M059J (cell line): ENCODE measurements at regions not wholly inside any gene's neighbourhood (a gene's known extent, or its start where the extent isn't known, plus 50 kb on each side); places are given as distances from the start of the nearest gene placed in this dataset.

Experiments
- DNase-seq: peaks from one replicate; pipeline ENCODE4 v3.0.0-alpha.2; 2012; ENCODE audit warnings: low read depth

DNA sequence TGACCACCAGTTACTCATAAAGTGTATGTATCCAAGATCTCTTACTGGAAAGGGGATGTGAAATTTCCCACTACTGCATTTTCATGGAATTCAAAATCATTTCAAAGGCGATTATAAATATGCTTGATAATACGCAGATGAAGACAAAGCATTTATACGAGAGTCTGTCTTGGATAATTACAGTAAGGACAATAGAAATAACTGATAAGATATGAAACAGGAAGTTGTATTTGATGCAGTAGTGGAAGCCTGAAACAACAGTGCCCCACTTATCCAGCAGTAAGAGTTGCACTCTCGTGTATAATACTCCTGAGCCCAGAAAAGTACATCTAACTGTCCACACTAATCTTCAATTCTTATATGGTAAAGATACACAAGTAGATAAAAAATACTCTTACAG is 188.7 kb upstream of the POU5F2 start:
- no peak for DNase-seq

DNA sequence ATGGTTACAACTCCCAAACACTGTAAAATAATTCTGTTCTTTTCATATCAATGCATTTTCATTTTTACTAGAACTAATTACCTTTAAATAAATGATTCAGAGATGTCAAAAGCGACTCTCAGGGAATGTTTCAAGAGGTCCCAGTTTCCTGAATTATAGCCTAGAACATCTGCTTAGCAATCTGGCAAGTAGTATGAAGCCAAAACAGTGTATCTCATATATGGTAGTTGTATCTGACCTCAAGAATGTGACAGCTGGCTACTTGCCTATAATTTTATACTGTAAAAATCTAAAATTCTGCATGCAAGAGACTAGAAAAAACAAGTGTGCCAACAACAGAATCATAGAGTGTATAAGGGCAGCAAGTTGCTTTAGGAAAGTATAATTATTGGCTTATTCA is 187.7 kb upstream of the POU5F2 start:
- peak; percentile 2 for DNase-seq

DNA sequence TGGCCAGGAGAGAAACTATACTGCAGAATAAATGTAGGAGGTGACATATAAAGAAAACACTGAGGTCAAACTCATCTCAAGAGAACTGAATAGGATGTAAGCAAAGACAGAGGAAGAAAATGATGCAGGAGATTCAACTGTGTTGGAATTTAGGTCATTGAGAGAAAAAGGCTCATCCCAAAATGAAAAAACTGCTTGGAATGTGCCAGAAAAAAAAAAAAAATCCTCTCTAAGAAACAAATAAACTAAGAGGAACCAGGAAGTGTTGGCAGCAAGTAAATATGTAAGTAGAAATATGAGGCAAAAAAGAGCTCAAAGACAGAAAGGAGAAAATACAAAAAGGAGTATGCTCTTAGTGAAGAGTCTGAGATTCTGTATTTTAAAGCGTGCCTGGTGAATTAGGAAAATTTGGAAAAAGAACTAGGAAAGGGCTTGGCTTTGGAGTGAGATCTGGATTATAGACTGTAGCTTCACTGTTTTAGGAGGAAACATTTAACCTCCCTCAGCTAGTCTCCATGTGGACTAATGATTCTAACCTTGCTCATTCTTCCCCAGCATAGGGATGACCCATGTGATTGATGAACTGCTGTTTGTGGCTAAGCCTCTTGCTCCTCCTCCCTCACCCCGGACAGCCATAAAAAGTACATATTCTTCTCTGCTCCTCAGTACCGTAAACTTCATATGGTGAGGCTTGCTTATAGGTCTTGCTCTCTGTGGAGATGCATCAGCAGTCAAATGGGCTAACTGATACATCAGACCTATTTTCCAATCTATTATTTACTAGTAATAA is 185.6 kb upstream of the POU5F2 start:
- DNase-seq = peak; percentile 1

DNA sequence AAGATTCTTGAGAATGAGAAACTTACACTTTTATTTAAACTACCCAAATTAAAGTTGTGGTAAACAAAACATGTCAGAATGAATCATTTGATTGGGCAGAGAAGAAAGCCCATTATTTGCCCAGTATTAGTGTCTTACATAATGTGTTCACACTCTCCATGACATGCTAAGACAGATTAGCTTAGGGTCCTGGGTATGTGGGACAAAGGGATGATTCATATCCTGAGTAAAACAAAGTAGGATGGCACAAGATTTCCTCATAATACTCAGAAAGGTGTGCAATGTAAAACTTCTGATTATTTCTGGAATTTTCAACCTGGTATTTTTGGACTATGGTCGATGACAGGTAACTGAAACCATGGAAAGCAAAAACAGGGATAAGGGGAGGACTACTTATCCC is 183.9 kb upstream of the POU5F2 start:
- DNase-seq = peak; percentile 40

DNA sequence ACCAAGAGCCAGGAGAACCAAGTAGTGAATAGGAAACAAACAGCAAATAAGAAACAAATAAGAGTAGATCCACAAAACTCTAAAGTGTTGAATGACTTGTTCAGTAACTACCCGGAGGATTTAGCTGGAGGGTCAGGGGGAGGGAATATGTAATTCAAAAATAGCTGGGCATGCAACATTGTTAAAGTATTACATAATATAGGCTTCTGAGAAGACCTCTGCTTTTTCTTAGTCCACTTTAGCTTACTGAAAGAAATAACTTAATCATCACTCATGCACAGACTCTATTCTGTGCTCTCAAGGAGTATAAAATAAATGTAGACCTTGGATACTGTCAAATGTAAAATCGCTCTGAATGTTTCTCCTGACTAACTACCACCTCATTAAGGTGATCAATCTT is 183.2 kb upstream of the POU5F2 start:
- DNase-seq = no peak

DNA sequence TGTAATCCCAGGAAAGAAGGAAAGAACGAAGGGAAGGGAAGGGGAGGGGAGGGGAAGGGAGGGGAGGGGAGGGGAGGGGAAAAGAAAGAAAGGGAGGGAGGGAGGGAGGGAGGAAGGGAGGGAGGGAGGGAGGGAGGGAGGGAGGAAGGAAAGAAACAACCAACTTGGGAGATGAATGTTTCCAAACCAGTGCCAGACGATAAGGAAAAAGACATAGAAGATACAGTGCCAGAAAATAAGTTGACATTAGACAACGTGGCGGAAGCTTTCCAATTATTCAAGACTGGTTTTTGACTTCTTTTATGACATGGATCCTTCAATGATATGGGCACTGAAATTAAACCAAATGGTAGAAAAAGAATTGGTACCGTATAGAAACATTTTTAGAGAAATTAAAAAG is 181.2 kb upstream of the POU5F2 start:
- DNase-seq = no peak

DNA sequence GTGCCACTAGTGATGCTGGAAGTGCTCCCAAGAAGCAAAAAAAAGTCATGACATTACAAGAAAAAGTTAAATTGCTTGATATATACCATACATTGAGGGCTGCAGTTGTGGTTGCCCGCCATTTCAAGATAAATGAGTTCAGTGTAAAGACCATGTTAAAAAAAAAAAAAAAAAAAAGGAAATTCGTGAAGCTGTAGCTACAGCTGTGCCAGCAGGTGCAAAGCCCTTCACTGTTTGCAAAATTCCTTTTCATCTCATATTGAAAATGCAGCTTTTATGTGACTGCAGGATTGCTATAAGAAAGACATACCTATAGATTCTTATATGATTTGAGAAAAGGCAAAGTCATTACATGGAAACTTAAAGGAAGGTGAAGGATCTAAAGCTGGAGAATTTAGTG is 179.6 kb upstream of the POU5F2 start:
- no peak for DNase-seq

DNA sequence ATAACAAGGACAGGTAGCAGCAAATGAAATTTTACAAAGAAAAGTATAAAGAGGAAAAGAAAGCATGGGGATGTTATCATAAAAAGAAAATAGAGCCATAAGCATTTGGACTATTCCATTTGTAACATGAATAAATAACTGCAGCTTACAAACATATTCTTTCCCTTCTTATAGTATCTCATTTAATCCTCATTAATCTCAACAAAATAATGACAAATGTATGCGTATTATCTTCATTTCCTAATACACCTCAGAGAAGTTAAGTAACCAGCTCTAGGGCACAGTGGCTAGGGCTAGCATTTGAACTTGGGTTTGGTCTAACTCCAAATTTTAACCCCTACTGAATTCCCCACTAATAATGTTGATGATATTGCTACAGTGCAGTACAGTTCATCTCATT is 175.5 kb upstream of the POU5F2 start:
- no peak for DNase-seq

DNA sequence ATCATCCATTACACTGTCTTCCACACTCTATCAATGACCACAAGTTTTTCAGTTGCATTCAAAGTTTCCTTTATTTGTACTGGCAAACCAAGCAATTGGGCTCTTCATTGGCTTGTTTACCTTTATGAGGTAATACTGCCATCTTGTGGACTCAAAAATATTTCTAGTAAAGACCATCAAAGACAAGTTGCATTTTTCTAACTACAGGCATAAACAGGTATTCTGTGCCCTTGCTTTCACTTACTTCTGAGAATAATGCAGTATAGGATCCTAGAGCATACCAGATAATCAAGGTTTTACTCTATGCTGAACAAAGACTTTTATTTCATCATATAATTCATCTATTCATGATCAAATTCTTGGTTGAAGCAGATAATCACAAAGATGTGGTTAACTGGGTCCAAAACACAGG is 173.7 kb upstream of the POU5F2 start:
- DNase-seq = peak; percentile 55

DNA sequence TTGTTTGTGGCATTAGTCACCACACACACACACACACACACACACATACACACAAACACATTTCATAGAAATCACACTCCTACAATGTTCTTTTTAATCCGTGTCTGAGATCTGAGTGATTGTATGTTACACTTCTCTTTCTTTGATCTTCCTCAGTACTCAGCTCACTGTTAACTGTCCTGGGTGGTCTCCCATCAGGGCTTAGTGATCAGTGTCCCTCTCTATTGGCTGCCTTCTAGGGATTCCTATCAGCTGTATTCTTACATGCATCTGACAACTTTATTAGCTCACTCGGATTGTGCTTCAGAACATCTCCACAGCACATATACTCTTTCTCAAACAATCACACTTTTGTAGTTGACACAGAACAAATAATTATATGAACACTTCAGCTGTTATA is 170.2 kb upstream of the POU5F2 start:
- DNase-seq = no peak

DNA sequence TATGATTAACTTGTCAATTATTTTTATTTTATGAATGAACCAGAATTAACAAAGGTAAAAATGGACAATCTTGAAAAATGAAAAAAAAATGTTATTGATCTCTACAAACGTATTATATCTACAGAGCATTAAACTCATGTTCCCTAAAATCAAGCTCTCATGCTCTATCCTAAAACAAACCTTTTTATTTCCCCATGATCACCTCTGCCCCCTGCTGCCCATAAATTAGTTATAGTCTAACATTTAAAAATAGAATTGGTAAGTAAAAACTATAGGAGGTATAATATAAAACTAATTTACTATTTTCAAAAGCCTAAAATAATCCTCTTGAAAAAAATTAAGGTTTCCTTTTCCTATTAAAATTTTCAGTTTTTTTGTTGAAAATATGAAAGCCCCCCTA is 168.0 kb upstream of the POU5F2 start:
- DNase-seq = peak; percentile 13

DNA sequence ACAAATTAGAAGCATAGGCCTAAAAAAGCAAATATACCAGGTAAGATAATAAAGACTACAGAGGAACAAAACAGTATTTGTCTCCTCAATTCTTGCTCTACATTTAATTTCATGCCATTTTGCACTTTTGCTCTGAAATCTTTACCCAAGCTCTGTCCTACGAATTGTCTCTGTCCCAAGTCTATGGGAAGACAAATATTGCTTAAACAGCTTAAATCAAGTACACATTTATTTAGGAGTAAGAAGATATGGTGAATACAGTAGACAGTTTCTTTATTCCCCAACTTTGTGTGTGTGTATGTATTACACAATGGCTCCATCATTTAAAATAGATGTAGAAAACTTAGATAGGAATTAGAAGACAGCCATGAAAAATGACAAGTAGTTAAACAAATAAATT is 163.5 kb upstream of the POU5F2 start:
- DNase-seq = no peak

DNA sequence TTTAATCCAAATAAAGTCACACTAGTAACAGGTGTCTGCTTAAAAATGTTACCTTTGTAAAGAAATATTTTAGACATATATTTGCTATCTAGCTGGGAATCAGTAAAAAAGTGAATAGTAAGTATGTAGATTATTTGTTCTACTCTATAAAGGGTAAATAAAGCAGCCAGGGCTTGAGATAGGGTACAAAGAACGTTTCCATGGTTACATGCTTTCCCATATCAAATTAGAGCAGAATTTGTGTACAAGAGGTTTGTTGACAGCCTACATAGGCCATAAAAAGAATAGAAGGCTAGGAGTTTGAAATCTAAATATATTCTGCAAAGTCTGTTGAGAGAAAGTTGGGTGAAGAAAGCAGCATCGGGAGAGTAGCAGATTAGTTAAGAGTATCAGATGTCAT is 160.9 kb upstream of the POU5F2 start:
- no peak for DNase-seq

DNA sequence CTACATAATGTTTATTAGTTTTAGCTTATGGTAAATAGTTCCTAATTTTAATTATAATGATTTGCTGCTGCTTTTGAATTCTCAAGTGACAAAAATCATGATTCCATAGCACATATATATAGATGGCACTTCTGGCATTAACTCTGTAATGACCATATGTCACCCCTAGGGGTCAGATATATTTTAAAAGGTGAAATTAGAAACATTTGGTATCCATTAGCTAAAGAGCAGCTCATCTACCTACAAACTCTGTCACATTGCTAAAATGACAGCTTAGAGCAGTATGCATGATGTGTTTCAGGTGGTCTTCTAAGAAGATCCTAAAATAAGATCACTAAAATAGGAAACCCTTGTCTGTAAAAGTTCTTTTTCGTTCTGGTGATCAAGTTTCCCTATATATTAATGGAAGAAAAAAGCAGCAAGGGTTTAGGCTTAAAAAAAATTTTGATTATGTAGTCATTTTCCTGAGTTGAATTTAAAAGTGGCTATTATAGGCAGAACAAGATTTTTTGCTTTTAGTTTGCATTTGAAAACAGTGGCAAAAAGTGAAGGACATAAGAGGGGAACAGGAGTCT is 157.7 kb upstream of the POU5F2 start:
- DNase-seq = peak; percentile 3

DNA sequence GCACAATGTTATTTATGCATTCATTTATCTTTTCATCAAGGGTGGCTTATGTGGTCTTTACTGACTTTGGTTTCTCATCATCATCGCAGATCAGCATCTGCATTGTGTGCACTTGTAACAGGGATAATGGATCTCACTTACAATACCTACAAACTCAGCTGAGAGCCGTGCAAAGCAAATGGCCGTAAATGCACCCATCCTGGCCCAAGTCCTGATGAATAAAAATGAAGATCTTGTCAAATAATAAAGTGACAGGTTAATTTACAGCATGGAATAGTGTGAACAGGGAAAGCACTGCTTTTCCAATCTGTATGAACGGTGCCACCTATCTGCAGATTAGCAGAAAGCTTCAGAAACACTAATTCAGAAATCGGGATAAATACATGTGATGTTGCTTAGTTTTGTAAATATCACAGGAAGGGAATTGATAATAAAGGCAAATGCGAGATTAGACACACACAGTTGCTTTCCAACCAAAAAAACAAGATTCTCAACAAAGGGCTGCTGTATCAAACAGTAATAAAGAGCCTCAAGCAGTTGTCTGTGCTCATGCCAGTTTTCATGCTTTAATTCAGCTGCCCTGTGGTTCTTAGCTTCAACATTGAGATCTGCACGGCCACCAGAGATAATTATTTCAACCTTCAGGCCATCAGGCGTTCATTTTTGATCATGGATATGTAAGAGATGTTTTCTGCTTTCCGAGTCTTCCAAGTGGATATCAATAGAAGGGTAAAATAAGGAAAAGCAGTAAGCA is 153.4 kb upstream of the POU5F2 start:
- DNase-seq = peak; percentile 9

DNA sequence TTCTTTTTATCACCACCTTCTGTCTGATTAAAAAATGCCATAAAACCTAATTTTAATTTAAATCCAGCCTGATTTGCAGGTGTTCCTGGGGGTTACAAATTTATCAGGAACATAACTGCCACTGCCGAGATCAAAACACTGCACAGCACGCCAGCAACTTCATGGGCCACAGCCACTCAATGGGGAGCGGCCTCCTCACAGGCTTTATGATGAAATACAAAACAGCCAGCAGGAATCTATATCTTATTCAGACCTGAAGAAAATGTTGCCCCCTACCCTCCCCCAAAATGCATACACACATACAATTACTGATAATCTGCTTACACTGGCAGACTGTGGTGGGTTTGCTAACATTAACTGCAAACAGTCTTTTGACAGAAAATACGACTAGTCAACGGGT is 151.7 kb upstream of the POU5F2 start:
- no peak for DNase-seq

DNA sequence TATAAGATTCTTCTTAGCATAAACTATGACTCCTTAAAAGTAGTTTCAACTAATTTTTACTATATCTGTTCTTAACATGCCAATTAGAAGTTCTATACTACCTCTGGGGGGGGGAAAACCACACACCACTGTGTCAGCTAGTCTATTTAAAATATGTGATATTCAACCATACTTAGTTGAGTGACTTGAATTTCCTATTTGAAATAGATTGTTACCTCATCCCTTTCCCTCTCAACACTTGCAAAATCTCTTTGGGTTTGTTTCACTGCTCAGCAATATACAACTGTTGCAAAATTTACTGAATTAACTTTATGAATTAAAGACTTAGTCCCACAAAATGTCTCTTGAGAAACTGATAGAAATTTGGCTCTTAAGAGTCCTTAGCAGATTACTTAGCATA is 151.1 kb upstream of the POU5F2 start:
- DNase-seq = no peak

DNA sequence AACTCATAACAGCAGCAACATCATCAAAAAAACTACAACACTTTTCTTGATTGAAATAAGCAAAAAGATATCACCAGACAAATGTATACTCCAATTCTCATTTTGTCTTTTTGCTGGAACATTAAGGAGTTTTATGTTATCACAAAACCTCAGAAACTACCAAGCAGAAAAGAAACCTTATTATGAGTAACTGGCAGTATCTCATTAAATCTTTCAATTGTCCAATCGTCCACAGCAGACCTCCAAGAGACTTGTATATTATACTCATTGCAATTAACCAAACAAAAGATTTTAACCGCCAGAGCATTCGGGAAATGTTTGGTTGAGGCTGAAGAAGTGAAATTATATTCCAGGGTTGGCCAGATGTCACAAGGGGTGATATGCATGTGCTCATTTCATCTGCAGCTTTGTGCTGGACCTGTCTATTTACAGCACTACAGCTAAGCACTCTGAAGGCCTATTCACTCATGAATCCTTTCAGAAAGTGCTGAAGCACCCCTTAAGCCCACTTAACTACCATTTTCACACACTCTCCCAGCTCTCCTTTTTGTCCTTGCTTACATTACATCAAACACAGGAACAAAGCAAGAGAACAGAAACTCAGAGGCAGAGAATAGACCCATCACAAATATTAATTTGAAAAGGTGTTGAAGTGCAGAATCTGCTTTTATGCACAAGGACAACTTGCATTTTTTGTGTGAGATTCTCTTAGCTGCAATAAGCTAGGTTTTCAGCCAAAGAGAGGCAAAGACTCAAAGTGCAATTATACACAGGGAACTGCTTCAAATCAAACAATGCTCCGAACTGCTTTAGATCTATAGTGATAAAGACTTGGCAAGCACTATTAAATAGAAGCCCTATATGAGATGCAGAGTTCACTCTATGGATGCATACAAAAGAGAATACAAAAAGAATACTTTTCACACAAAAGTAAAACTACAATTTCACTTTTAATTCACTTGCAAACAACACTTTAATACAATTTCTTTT is 150.4 kb upstream of the POU5F2 start:
- DNase-seq = peak; percentile 3

DNA sequence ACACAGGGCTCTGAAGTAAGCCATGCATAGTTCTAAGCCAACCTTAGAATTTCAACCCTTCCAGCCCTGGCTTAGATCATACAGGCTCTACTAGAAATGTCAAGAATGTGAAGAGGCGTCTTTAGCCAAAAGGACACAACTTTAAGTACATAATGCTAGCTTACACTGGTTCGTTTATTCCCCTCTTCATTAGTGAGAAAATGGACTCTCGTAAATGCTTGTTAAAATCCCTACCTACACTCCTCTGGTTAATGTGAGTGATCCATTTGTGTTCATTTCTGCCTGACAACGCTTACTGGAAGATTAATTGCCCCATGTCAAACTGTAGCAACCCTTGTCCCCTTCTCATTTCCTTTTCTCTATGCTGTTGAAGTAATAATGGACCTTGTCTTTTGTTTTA is 149.3 kb upstream of the POU5F2 start:
- no peak for DNase-seq

DNA sequence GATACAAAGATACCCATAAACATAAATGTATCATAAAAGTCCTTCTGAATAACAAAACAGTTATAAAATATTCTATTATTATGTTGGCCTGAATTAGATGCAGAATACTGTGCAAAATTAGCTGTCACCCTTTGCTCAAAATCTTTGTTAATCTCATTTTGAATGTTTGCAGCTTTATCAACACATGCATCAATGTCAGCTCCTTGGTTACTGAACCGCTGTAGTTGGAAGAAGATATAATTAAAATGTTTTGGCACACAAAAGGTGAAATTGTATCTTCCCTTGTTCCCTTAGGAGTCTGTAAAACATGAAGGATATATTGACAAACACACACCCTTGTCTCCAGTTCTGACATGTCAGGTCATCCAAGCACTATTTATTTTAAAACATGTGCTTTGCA is 146.3 kb upstream of the POU5F2 start:
- no peak for DNase-seq

DNA sequence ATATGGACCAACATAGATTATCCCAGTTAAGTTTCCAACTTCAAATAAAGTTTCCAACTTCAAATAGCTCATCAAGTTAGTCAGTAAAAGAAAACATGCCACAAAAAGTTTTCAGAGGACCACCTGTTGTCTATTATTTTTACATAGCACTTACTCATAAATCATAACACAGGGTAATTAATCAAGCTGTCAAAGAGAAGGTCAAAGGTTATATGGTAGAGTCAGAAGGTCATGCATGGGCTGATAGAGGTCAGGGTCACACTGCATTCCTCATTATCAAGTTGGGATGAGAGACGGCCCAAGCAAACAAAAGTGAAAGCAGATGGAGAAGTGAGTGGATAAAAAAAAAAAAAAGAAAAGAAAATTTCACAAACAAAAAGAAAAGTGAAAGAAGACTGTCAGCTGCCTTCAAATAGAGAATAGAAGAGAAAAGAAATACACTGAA is 145.5 kb upstream of the POU5F2 start:
- peak; percentile 2 for DNase-seq
